K562 (cell line): ENCODE measurements at regions not wholly inside any gene's neighbourhood (a gene's known extent, or its start where the extent isn't known, plus 50 kb on each side); places are given as distances from the start of the nearest gene placed in this dataset.

Experiments used
- ATAC-seq: fragments of 200-7000 bp; cut with Tn5 transposase; 3 replicates; pipeline ENCODE4 v1.9.1; 2020; ENCODE audit warnings: moderate library complexity
- BruUV-seq: library from RNA; stranded (reverse); fragments of 400-500 nt; replicated peaks from 2 replicates; lab custom pipeline; 2021; lab: Mats Ljungman, UMichigan
- CTCF ChIA-PET: fragments of 300-600 bp; formaldehyde crosslinking; extraction: SDS; loops from one replicate; lab custom pipeline; 2021; ENCODE audit warnings: low intra/inter-chr PET ratio; lab: Yijun Ruan, JAX
- POLR2A ChIA-PET: fragments of 300-600, 350-650 bp; sonication (Branson Sonifier 250); formaldehyde crosslinking; extraction: SDS; loops from one replicate; lab custom pipeline; 2021; ENCODE audit warnings: antibody characterized with exemption, inconsistent platforms; lab: Yijun Ruan, JAX
- DNase-seq, 4 experiments: peaks; one replicate each; pipeline versions ENCODE4 v3.0.0 to v3.0.0-alpha.2; 2011 to 2018; ENCODE audit warnings: low spot score in 3 of 4, mixed read lengths in 3 of 4; ENCODE audit errors: extremely low read depth in 1 of 4
- FAIRE-seq: peaks from 2 replicates; lab custom pipeline; 2011; peaks lifted over from hg19 to GRCh38; lab: Jason Lieb, UNC
- H2AFZ ChIP-seq: 2 replicates; pipeline ENCODE4 v1.6.0; 2011; ENCODE audit warnings: low read depth, low read length, control low read depth, inconsistent platforms
- H3K27ac ChIP-seq: fragments of 200-600 bp; 3 replicates; pipeline ENCODE4 v1.8.0; 2011; ENCODE audit warnings: low read depth, mild to moderate bottlenecking, control low read depth, inconsistent platforms, low read length, moderate library complexity, mixed read lengths; ENCODE audit errors: extremely low read depth
- H3K27me3 ChIP-seq, 2 experiments: fragments of 300-600 bp in 1 of 2; 2 replicates in 1 of 2; 3 replicates in 1 of 2; pipeline versions ENCODE4 v1.6.0 to v1.8.0; 2011; ENCODE audit warnings: inconsistent platforms in 2 of 2, low read length in 2 of 2, mild to moderate bottlenecking in 1 of 2, mixed read lengths in 1 of 2, moderate library complexity in 1 of 2; ENCODE audit not compliant: control insufficient read depth in 2 of 2, insufficient read depth in 2 of 2
- H3K36me3 ChIP-seq: fragments of 300-600 bp; 3 replicates; pipeline ENCODE4 v1.8.0; 2011; ENCODE audit warnings: mild to moderate bottlenecking, low read length, inconsistent platforms; ENCODE audit not compliant: control insufficient read depth, insufficient read depth
- H3K4me1 ChIP-seq, 2 experiments: fragments of 200-600 bp in 1 of 2; replicated peaks in 1 of 2; 2 replicates in 1 of 2; 3 replicates in 1 of 2; pipeline versions ENCODE4 v1.5.1 to v1.8.0; 2011; ENCODE audit warnings: inconsistent platforms in 2 of 2, low read length in 2 of 2, mild to moderate bottlenecking in 1 of 2, mixed read lengths in 1 of 2, moderate library complexity in 1 of 2; ENCODE audit not compliant: control insufficient read depth in 2 of 2, insufficient read depth in 2 of 2
- H3K4me2 ChIP-seq: 2 replicates; pipeline ENCODE4 v1.6.1; 2011; ENCODE audit warnings: low read length, control low read depth, inconsistent platforms, mixed read lengths; ENCODE audit not compliant: insufficient read depth
- H3K4me3 ChIP-seq: fragments of 200-600 bp; sonication (generic), shearing (Covaris generic); 2 replicates; pipeline ENCODE4 v1.5.1; 2016; ENCODE audit warnings: control low read depth, inconsistent platforms
- H3K79me2 ChIP-seq: fragments of 200-600 bp; 3 replicates; pipeline ENCODE4 v1.8.0; 2011; ENCODE audit warnings: low read length, inconsistent platforms; ENCODE audit not compliant: control insufficient read depth, insufficient read depth
- H3K9ac ChIP-seq, 2 experiments: 2 replicates each; pipeline versions ENCODE4 v1.6.0 to v1.6.1; 2011; ENCODE audit warnings: low read depth in 2 of 2, low read length in 2 of 2, control low read depth in 1 of 2, inconsistent platforms in 1 of 2, mild to moderate bottlenecking in 1 of 2, mixed read lengths in 1 of 2; ENCODE audit not compliant: insufficient read depth in 1 of 2
- H3K9me1 ChIP-seq: one replicate; pipeline ENCODE4 v1.6.0; 2011; ENCODE audit warnings: inconsistent platforms, mild to moderate bottlenecking, low read length, moderate library complexity; ENCODE audit not compliant: control insufficient read depth, insufficient read depth
- H3K9me3 ChIP-seq: replicated peaks from 2 replicates; pipeline ENCODE4 v1.5.1; 2011; ENCODE audit warnings: low read depth, low read length, inconsistent platforms; ENCODE audit not compliant: control insufficient read depth, insufficient read depth
- H4K20me1 ChIP-seq: replicated peaks from 2 replicates; pipeline ENCODE4 v1.6.1; 2011; ENCODE audit warnings: low read length, inconsistent platforms, mixed read lengths; ENCODE audit not compliant: control insufficient read depth, insufficient read depth
- BRCA1 ChIP-seq, 2 experiments: fragments of 450-650 bp in 1 of 2; sonication (generic) in 1 of 2; formaldehyde crosslinking in 1 of 2; IDR thresholded peaks; 2 replicates each; pipeline versions ENCODE4 v1.5.0 to v1.6.1; 2017 to 2020; ENCODE audit warnings: mild to moderate bottlenecking in 1 of 2, missing genetic modification reagents in 1 of 2
- CHD2 ChIP-seq: IDR thresholded peaks from 2 replicates; pipeline ENCODE4 v1.6.1; 2011; ENCODE audit warnings: low read depth, low read length
- ELF1 ChIP-seq: fragments of 200-800 bp; sonication (Bioruptor generic); IDR thresholded peaks from 2 replicates; pipeline ENCODE4 v1.6.1; 2016; ENCODE audit warnings: missing genetic modification characterization, missing compliant biosample characterization
- FOS ChIP-seq: IDR thresholded peaks from 3 replicates; pipeline ENCODE4 v1.6.1; 2011; ENCODE audit not compliant: insufficient read length; ENCODE audit errors: extremely low read depth
- GABPB2 ChIP-seq: fragments of 250-450 bp; sonication (Bioruptor Pico); conservative IDR thresholded peaks from 2 replicates; pipeline ENCODE4 v1.5.1; 2021; ENCODE audit warnings: mild to moderate bottlenecking
- KDM5B ChIP-seq: fragments of 200-600 bp; sonication (generic); IDR thresholded peaks from 2 replicates; pipeline ENCODE4 v1.6.1; 2012; ENCODE audit warnings: low read depth, mild to moderate bottlenecking, moderate library complexity, low read length, control low read depth, inconsistent platforms; ENCODE audit not compliant: insufficient replicate concordance
- PTTG1 ChIP-seq: fragments of 450-650 bp; IDR thresholded peaks from 2 replicates; pipeline ENCODE4 v1.6.1; 2016; ENCODE audit warnings: low read depth, mild to moderate bottlenecking, missing genetic modification characterization, missing compliant biosample characterization
- RFX1 ChIP-seq: fragments of 450-650 bp; IDR thresholded peaks from 2 replicates; pipeline ENCODE4 v1.6.1; 2016; ENCODE audit warnings: mild to moderate bottlenecking, moderate library complexity
- SMAD2 ChIP-seq: fragments of 150-350 bp; IDR thresholded peaks from 2 replicates; pipeline ENCODE4 v1.6.1; 2014; ENCODE audit warnings: low read depth, mild to moderate bottlenecking, low read length
- ZNF436 ChIP-seq: fragments of 250-450, 450-650 bp; sonication (Bioruptor Pico); formaldehyde crosslinking; IDR thresholded peaks from 2 replicates; pipeline ENCODE4 v1.7.0; 2020; ENCODE audit warnings: mild to moderate bottlenecking
- WGBS: fragments of 100-300 bp; shearing (Covaris generic); methylation state at CpG from one replicate; pipeline ENCODE4 v1.1.6; 2016; ENCODE audit warnings: low coverage, mixed read lengths; ENCODE audit not compliant: insufficient coverage; ENCODE audit errors: missing lambda C conversion rate; 5-methylcytosine and 5-hydroxymethylcytosine counted together
- in situ Hi-C: fragments of 300-500 bp; cut with MboI; formaldehyde crosslinking; loops from 4 replicates; pipeline ENCODE4 v1.15.0; 2018; ENCODE audit warnings: inconsistent platforms, mixed read lengths
- intact Hi-C: fragments of 100-400 bp; cut with micrococcal nuclease; formaldehyde crosslinking; loops from 2 replicates; pipeline ENCODE4 v1.14.2; 2022

- TF ChIP-seq ZNF436 (CRISPR knock-in tag) (no peak), CHD2 (no peak), BRCA1 (IDR thresholded peaks at IDR 0.05) (no peak), BRCA1 (CRISPR knock-in tag; IDR thresholded peaks at IDR 0.05) (no peak), PTTG1 (tag) (no peak), RFX1 (no peak), FOS (no peak), GABPB2 (CRISPR knock-in tag) (no peak), KDM5B (no peak), SMAD2 (no peak), ELF1 (tag) (no peak)
- CTCF ChIA-PET = no interaction called here
- BruUV-seq = no TSS peak
- DNase-seq = no peak
- in situ Hi-C loops (no loop called here), intact Hi-C loops (no loop called here)
- FAIRE-seq = no peak
- no peak overlapping the region for H2AFZ ChIP-seq
- H3K79me2 ChIP-seq = no peaks in the 10 kb centered on the region
- no peak overlapping the region for H3K4me2 ChIP-seq
- H3K4me1 ChIP-seq = no peaks in the 10 kb centered on the region
- H3K9me3 ChIP-seq = no peaks in the 10 kb centered on the region
- ATAC-seq = no peak
- no peak overlapping the region for H3K4me3 ChIP-seq
- H3K9me1 ChIP-seq = no peaks in the 10 kb centered on the region
- H3K27ac ChIP-seq = no peak overlapping the region
- POLR2A ChIA-PET = no interaction called here
- no peaks in the 10 kb centered on the region for H3K36me3 ChIP-seq
- WGBS = 0% methylated on average over 2 of the region's 2 CpGs
- no peaks in the 10 kb centered on the region for H4K20me1 ChIP-seq
- H3K9ac ChIP-seq = no peak overlapping the region
- H3K27me3 ChIP-seq = no peaks in the 10 kb centered on the region
Measured at GRCh38 chr1:55928576-55928975, 650.8 kb downstream of the PLPP3 start.
